ENCODE measurements at regions not wholly inside any gene's neighbourhood (a gene's known extent, or its start where the extent isn't known, plus 50 kb on each side); places are given as distances from the start of the nearest gene placed in this dataset.

- TF ChIP-seq POLR2A (IDR thresholded peaks at IDR 0.05), result no peak
- no peak for TF ChIP-seq CTCF (IDR thresholded peaks at IDR 0.05)
Observed at GRCh38 chr10:45211576-45211975, 103.8 kb downstream of the OR13A1 start.

Measured in esophagus squamous epithelium (tissue), 4 donors.